ENCODE measurements at regions not wholly inside any gene's neighbourhood (a gene's known extent, or its start where the extent isn't known, plus 50 kb on each side); places are given as distances from the start of the nearest gene placed in this dataset.

GRCh38 chr5:118441956-118442355 lies 546.4 kb downstream of the DTWD2 start:
- Mint-ChIP-seq H3K27ac (no peak overlapping the region), H3K9me3 (peaks cover 4 to 8% of the 10 kb centered on the region in 2 experiments; a peak in 4 of 5 replicates), H3K36me3 (ENCODE audit: insufficient read depth in 1 of 3, low read depth in 3 of 3) (peaks cover 2 to 22% (median 4%) of the 10 kb centered on the region in 3 experiments; a peak in 5 of 7 replicates), H3K27me3 (ENCODE audit: low read depth) (no peaks in the 10 kb centered on the region), H3K4me3 (no peak overlapping the region), H3K4me1 (peaks cover 23 to 29% of the 10 kb centered on the region in 2 experiments)
- no peak overlapping the region for H3T11ph ChIP-seq (ENCODE audit: low read length)
- H3K79me1 ChIP-seq (ENCODE audit: insufficient read depth, low read depth, low read length, poor library complexity, severe bottlenecking): no peaks in the 10 kb centered on the region
- no peaks in the 10 kb centered on the region for H3K23me2 ChIP-seq (ENCODE audit: insufficient read length, low read depth, low read length, poor library complexity, severe bottlenecking)
- WGBS (ENCODE audit: extremely low coverage, insufficient read length, low lambda C conversion rate): no CpG with 5 or more reads among the region's 2 CpGs
- no peak overlapping the region for H3K14ac ChIP-seq (ENCODE audit: insufficient read depth, low read length)
- H4K20me1 ChIP-seq (ENCODE audit: control insufficient read depth, insufficient read depth, insufficient read length): no peaks in the 10 kb centered on the region
- H4K91ac ChIP-seq (ENCODE audit: insufficient read length, low read depth, low read length): no peak overlapping the region
- H4K8ac ChIP-seq (replicated peaks; ENCODE audit: insufficient read length, low read depth, low read length): no peak overlapping the region
- H3K23ac ChIP-seq (ENCODE audit: insufficient read length, low read depth, low read length): no peak overlapping the region
- no peaks in the 10 kb centered on the region for H3K79me2 ChIP-seq (ENCODE audit: insufficient read depth, low read length)
- no peak overlapping the region for H4K5ac ChIP-seq (ENCODE audit: insufficient read length, low read depth, low read length)
- H3K27me3 ChIP-seq (ENCODE audit: insufficient read depth, low read length): no peaks in the 10 kb centered on the region
- H2BK120ac ChIP-seq (ENCODE audit: low read depth, low read length, poor library complexity, severe bottlenecking): no peak overlapping the region
- H3K4me2 ChIP-seq (ENCODE audit: insufficient read depth, insufficient read length, low read length): no peak overlapping the region
- H3K9ac ChIP-seq (ENCODE audit: extremely low read depth, insufficient read length, low read length): no peak overlapping the region
- no peaks in the 10 kb centered on the region; the same call in 1 of the 2 replicates for H3K4me1 ChIP-seq (ENCODE audit: insufficient read depth, low read length)
- no peak overlapping the region for H2BK20ac ChIP-seq (ENCODE audit: low read depth, low read length, poor library complexity, severe bottlenecking)
- no peak for DNase-seq
- H2BK15ac ChIP-seq (ENCODE audit: low read depth, low read length): no peak overlapping the region
- H3K4ac ChIP-seq (ENCODE audit: low read depth, low read length): no peak overlapping the region
- no peaks in the 10 kb centered on the region for H3K9me3 ChIP-seq (ENCODE audit: control insufficient read depth, low read depth, low read length)
- H2AFZ ChIP-seq (ENCODE audit: low read length): no peak overlapping the region
- no peak for TF ChIP-seq CTCF (conservative IDR thresholded peaks at IDR 0.05)
- no peak overlapping the region for H3K18ac ChIP-seq (ENCODE audit: insufficient read length, low read depth, low read length)
- H3K27ac ChIP-seq (ENCODE audit: insufficient read length, low read depth, low read length): no peak overlapping the region
- H3K56ac ChIP-seq (ENCODE audit: insufficient read length, low read depth, low read length): no peak overlapping the region
- no peak overlapping the region for H2BK5ac ChIP-seq (ENCODE audit: insufficient read length, low read length)
- no peak overlapping the region for H2AK5ac ChIP-seq (ENCODE audit: insufficient read length, low read length)
- H2BK12ac ChIP-seq (ENCODE audit: insufficient read length, low read depth, low read length): no peak overlapping the region
